GM10248 (cell line): ENCODE measurements at regions not wholly inside any gene's neighbourhood (a gene's known extent, or its start where the extent isn't known, plus 50 kb on each side); places are given as distances from the start of the nearest gene placed in this dataset.

Source experiments
- CTCF ChIA-PET: fragments of 300-600 bp; sonication (Branson Sonifier 250); formaldehyde crosslinking; extraction: SDS; loops from one replicate; lab custom pipeline; 2021; ENCODE audit warnings: antibody characterized with exemption; lab: Yijun Ruan, JAX
- POLR2A ChIA-PET: fragments of 350-650 bp; sonication (Branson Sonifier 250); formaldehyde crosslinking; extraction: SDS; loops from one replicate; lab custom pipeline; 2020; ENCODE audit warnings: antibody characterized with exemption; lab: Yijun Ruan, JAX
- DNase-seq: peaks from one replicate; pipeline ENCODE4 v3.0.0; 2012; ENCODE audit errors: extremely low spot score
- TF ChIP-seq, protein P1 (sequence below): IDR thresholded peaks from 2 replicates; pipeline ENCODE4 v1.5.1; 2012; ENCODE audit warnings: mild to moderate bottlenecking, low read depth; ENCODE audit errors: extremely low read depth, missing control alignments, control extremely low read depth

DNA sequence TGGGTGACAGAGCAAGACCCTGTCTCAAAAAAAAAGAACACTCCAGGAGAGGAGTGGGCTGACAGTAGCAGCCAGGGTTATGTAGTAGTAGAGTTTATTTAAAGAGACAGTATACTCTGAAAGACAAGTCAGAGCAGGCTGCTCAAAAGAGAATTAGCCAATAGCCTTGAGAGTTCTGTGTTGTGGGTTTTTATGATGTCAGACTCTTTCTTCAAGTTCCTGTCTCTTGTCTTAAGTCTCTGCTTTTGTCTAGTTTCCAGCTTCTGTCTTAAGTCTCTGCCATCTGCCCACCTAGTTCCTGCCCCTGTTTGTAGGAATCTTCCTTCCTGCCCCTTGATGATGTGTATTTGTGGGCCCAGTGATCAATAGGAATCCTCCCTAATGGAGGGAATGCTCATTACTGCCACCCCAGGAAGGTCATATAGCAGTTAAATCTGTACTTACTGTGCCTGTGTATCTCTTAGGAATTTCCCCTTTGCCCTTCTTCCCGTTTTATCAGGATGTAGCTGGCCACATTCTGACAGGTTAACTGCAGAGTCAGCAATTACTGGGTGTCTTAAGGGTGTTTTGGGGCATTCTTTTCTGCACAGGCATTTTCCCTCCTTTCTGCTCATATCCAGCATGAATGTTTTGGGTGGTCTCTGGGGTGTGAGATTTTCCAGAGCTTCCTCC, 580.5 kb upstream of the SGCD start:
- ChIA-PET CTCF (interaction anchor here (1.0 kb wide), 1 partner anchor 42 kb away, joined by 3 read pairs; no protein-coding TSS in a partner anchor), POLR2A (no interaction called here)
- no peak for DNase-seq
- TF ChIP-seq, protein P1, sequence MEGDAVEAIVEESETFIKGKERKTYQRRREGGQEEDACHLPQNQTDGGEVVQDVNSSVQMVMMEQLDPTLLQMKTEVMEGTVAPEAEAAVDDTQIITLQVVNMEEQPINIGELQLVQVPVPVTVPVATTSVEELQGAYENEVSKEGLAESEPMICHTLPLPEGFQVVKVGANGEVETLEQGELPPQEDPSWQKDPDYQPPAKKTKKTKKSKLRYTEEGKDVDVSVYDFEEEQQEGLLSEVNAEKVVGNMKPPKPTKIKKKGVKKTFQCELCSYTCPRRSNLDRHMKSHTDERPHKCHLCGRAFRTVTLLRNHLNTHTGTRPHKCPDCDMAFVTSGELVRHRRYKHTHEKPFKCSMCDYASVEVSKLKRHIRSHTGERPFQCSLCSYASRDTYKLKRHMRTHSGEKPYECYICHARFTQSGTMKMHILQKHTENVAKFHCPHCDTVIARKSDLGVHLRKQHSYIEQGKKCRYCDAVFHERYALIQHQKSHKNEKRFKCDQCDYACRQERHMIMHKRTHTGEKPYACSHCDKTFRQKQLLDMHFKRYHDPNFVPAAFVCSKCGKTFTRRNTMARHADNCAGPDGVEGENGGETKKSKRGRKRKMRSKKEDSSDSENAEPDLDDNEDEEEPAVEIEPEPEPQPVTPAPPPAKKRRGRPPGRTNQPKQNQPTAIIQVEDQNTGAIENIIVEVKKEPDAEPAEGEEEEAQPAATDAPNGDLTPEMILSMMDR, result no peak

DNA sequence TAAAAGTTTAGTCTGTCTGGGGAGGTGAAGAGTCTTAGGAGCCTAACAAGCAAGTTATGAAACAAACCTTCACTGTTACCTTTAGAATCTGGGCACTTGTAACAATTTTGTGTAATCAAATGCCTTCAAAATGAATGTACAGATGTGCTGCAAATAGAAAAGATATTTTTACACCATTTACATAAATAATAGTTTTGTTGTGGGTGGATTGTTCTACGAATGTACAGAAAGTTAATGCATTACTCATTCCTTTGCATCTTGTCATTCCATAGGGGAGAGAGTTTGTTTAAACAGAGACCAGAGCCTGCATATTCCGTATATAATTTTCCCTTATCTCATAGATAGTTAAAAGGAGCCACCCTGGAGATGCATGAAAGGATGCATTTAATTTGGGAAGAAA, 576.9 kb upstream of the SGCD start:
- ChIA-PET CTCF (no interaction called here), POLR2A (no interaction called here)
- TF ChIP-seq, protein P1, result no peak

DNA sequence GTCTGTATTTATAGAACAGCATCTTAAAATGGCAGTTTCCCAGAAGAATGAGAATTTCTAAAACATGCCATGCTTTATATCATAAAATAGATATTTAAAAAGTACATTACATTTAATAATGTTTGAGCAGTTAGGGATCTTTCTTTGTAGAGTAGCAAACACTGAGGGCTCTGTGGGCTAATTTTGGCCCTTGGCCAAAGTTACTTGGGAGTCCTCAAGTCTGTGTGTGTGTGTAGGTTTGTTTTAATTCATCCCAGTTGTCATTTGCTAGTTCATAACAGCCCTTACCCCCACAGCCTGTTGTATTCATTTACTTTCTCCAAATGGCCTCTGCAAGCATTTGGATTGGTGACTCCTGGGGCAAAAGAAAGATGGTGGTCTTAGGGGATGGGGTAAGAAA, 576.4 kb upstream of the SGCD start:
- DNase-seq, result no peak
- CTCF ChIA-PET, result no interaction called here
- TF ChIP-seq, protein P1, result no peak
- POLR2A ChIA-PET, result no interaction called here

More for the DNA sequence above, 576.9 kb upstream of the SGCD start:
- DNase-seq, result no peak

DNA sequence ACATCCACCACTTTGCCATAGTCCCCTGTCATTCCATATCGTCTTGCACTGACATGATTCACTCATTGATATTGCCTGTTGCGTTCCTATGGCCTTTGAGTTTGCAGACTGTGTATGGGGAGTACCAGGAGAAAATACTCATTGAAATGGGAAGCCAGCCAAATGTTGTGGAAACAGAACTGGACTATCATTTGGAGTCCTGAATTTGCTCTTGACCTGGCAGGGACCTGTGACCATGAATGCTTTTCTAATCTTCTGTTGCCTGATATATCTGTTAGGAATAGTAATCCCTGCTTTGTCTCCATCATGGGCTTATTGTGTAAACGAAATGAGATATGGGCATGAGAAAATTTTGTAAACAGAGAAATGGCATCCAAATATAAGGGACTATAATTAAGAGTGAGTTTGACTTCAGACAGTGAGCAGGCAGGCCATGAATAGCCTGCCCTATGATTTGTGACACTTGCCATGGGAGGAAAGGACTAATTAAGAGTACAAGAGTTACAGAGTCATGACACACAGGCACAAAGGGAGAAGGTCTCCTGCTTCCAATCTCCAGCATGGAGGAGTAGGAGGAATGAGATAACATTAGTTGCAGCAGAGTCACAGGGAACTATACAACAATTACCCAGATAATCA, 572.9 kb upstream of the SGCD start:
- CTCF ChIA-PET, result no interaction called here

DNA sequence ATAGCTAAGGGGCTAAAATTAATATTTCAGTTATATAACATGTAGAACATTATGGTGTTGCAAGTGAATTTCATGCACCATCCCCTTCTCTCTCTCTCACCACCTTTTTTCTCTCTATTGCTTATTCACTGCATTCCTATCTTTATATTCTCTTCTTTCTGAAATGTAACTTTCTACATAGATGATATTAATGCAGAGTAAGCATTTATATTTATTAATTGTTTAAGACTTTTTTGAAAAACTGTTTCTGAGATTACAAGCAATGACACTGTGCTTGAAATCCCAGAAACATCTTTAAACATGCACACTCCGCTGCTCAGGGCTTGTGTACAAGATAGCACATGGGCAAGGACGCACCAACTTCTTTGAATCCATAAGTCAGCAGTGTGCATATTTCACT, 567.7 kb upstream of the SGCD start:
- TF ChIP-seq, protein P1, result no peak
- DNase-seq, result no peak
- ChIA-PET CTCF (interaction anchor here (1.2 kb wide), 1 partner anchor 13 kb away, joined by 3 read pairs; no protein-coding TSS in a partner anchor), POLR2A (no interaction called here)

More for the DNA sequence above, 572.9 kb upstream of the SGCD start:
- TF ChIP-seq, protein P1, result no peak
- no peak for DNase-seq
- POLR2A ChIA-PET, result no interaction called here

DNA sequence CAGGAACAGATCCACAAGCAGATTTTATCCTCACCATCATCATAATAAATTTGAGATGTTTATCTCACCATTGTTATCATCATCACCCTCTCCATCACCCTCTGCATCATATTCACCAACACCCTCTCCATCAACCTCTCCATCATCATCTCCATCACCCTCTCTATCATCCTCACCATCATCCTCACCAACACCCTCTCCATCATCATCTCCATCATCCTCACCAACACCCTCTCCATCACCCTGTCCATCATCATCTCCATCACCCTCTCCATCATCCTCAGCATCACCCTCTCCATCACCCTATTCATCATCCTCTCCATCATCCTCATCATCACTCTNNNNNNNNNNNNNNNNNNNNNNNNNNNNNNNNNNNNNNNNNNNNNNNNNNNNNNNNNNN, 567.0 kb upstream of the SGCD start:
- ChIA-PET CTCF (interaction anchor here (1.2 kb wide), 1 partner anchor 13 kb away, joined by 3 read pairs; no protein-coding TSS in a partner anchor), POLR2A (no interaction called here)
- DNase-seq, result no peak
- TF ChIP-seq, protein P1, result no peak
